HCT116 (cell line): ENCODE measurements at regions not wholly inside any gene's neighbourhood (a gene's known extent, or its start where the extent isn't known, plus 50 kb on each side); places are given as distances from the start of the nearest gene placed in this dataset.

Experiments
- ATAC-seq: fragments of 200-7000 bp; cut with Tn5 transposase; 2 replicates; pipeline ENCODE4 v1.9.1; 2020; ENCODE audit warnings: mild to moderate bottlenecking, moderate library complexity
- BruUV-seq: library from RNA; stranded (reverse); fragments of 400-500 nt; replicated peaks from 2 replicates; lab custom pipeline; 2021; lab: Mats Ljungman, UMichigan
- CTCF ChIA-PET: fragments of 300-600 bp; sonication (Branson Sonifier 250); formaldehyde crosslinking; loops from one replicate; lab custom pipeline; 2021; ENCODE audit warnings: antibody characterized with exemption; lab: Charles Lee
- POLR2A ChIA-PET: fragments of 300-600, 350-600 bp; sonication (Branson Sonifier 250); formaldehyde crosslinking; loops from one replicate; lab custom pipeline; 2021; ENCODE audit warnings: antibody characterized with exemption; lab: Charles Lee
- RAD21 ChIA-PET, 2 experiments: fragments of 300-600 bp; sonication (Branson Sonifier 250); formaldehyde crosslinking; loops; one replicate each; lab custom pipeline; 2023; ENCODE audit warnings: low total read pairs in 2 of 2; ENCODE audit not compliant: uncharacterized antibody in 2 of 2, unreplicated experiment in 2 of 2, low non-redundant PET in 1 of 2; lab: Charles Lee
- DNase-seq: peaks from one replicate; pipeline ENCODE4 v3.0.0-alpha.2; 2010; ENCODE audit warnings: low read depth, low spot score
- H2AFZ ChIP-seq: fragments of 200-600 bp; shearing (Covaris generic), sonication (generic); 2 replicates; pipeline ENCODE4 v1.6.1; 2017; ENCODE audit warnings: low read depth, mixed run types, mixed read lengths, antibody characterized with exemption, low read length; ENCODE audit not compliant: poor library complexity, severe bottlenecking
- H3K27ac ChIP-seq: 2 replicates; pipeline ENCODE4 v1.5.1; 2012; ENCODE audit warnings: low read depth, low read length
- H3K27me3 ChIP-seq: fragments of 200-600 bp; sonication (generic); 2 replicates; pipeline ENCODE4 v1.6.1; 2016; ENCODE audit warnings: mixed run types, low read length, mixed read lengths; ENCODE audit not compliant: insufficient read depth
- H3K36me3 ChIP-seq, 2 experiments: fragments of 200-500 bp in 1 of 2; fragments of 200-600 bp in 1 of 2; sonication (Bioruptor generic) in 1 of 2; sonication (generic) in 1 of 2; 2 replicates each; pipeline versions ENCODE4 v1.5.1 to v1.6.1; 2014 to 2016; ENCODE audit warnings: low read length in 2 of 2, inconsistent platforms in 1 of 2, mixed read lengths in 1 of 2, mixed run types in 1 of 2; ENCODE audit not compliant: insufficient read depth in 2 of 2, control insufficient read depth in 1 of 2
- H3K4me1 ChIP-seq, 2 experiments: fragments of 200-600 bp in 1 of 2; sonication (generic) in 1 of 2; 2 replicates each; pipeline versions ENCODE4 v1.5.1 to v1.6.1; 2012 to 2017; ENCODE audit warnings: low read length in 2 of 2, inconsistent platforms in 1 of 2, mild to moderate bottlenecking in 1 of 2, mixed read lengths in 1 of 2, mixed run types in 1 of 2, moderate library complexity in 1 of 2; ENCODE audit not compliant: insufficient read depth in 2 of 2, control insufficient read depth in 1 of 2
- H3K4me2 ChIP-seq: fragments of 200-600 bp; sonication (generic); 2 replicates; pipeline ENCODE4 v1.6.1; 2017; ENCODE audit warnings: mixed run types, low read length, mixed read lengths
- H3K4me3 ChIP-seq, 2 experiments: fragments of 200-600 bp in 1 of 2; sonication (generic) in 1 of 2; replicated peaks in 1 of 2; 2 replicates each; pipeline ENCODE4 v1.5.1; 2011 to 2016; ENCODE audit warnings: low read length in 2 of 2, control low read depth in 1 of 2, low read depth in 1 of 2, mild to moderate bottlenecking in 1 of 2, mixed read lengths in 1 of 2, mixed run types in 1 of 2
- H3K79me2 ChIP-seq: fragments of 200-600 bp; sonication (generic); 2 replicates; pipeline ENCODE4 v1.6.1; 2017; ENCODE audit warnings: mild to moderate bottlenecking, mixed run types, low read length, moderate library complexity, mixed read lengths; ENCODE audit not compliant: insufficient read depth
- H3K9ac ChIP-seq: fragments of 200-600 bp; sonication (generic); 2 replicates; pipeline ENCODE4 v1.6.1; 2016; ENCODE audit warnings: low read length, mixed read lengths
- H3K9me2 ChIP-seq: fragments of 200-600 bp; sonication (generic), shearing (Covaris generic); 2 replicates; pipeline ENCODE4 v1.6.1; 2017; ENCODE audit warnings: mixed run types, mild to moderate bottlenecking, moderate library complexity; ENCODE audit not compliant: insufficient read depth
- H3K9me3 ChIP-seq, 2 experiments: fragments of 200-500 bp in 1 of 2; fragments of 200-600 bp in 1 of 2; sonication (Bioruptor generic) in 1 of 2; sonication (generic) in 1 of 2; 2 replicates each; pipeline ENCODE4 v1.6.1; 2014 to 2017; ENCODE audit warnings: low read length in 2 of 2, mixed read lengths in 2 of 2, inconsistent platforms in 1 of 2, low read depth in 1 of 2, mild to moderate bottlenecking in 1 of 2, mixed run types in 1 of 2, moderate library complexity in 1 of 2; ENCODE audit not compliant: control insufficient read depth in 1 of 2, insufficient read depth in 1 of 2
- H4K20me1 ChIP-seq: fragments of 200-600 bp; sonication (generic), shearing (Covaris generic); 2 replicates; pipeline ENCODE4 v1.6.1; 2017; ENCODE audit warnings: mixed run types, mild to moderate bottlenecking, moderate library complexity; ENCODE audit not compliant: insufficient read depth
- ATF3 ChIP-seq: IDR thresholded peaks from 2 replicates; pipeline ENCODE4 v1.6.1; 2012
- CBX3 ChIP-seq: IDR thresholded peaks from 2 replicates; pipeline ENCODE4 v1.6.1; 2012; ENCODE audit warnings: low read depth
- EGR1 ChIP-seq: IDR thresholded peaks from 2 replicates; pipeline ENCODE4 v1.6.1; 2012; ENCODE audit warnings: low read depth
- ELF1 ChIP-seq: IDR thresholded peaks from 2 replicates; pipeline ENCODE4 v1.6.1; 2012; ENCODE audit warnings: low read depth, borderline replicate concordance
- EZH2 ChIP-seq: fragments of 200-600 bp; sonication (generic); IDR thresholded peaks from 2 replicates; pipeline ENCODE4 v1.6.1; 2017; ENCODE audit warnings: antibody characterized with exemption, mixed run types
- EZH2phosphoT487 ChIP-seq: fragments of 200-600 bp; IDR thresholded peaks from 2 replicates; pipeline ENCODE4 v1.6.1; 2018; ENCODE audit warnings: antibody characterized with exemption, borderline replicate concordance
- FOSL1 ChIP-seq: IDR thresholded peaks from 2 replicates; pipeline ENCODE4 v1.6.1; 2012; ENCODE audit warnings: low read depth
- JUND ChIP-seq: IDR thresholded peaks from 2 replicates; pipeline ENCODE4 v1.6.1; 2012
- MAX ChIP-seq: IDR thresholded peaks from 2 replicates; pipeline ENCODE4 v1.6.1; 2012
- POLR2AphosphoS5 ChIP-seq: IDR thresholded peaks from 2 replicates; pipeline ENCODE4 v1.6.1; 2011; ENCODE audit warnings: mild to moderate bottlenecking, low read depth, low read length, moderate library complexity
- RAD21 ChIP-seq: IDR thresholded peaks from 2 replicates; pipeline ENCODE4 v1.6.1; 2012; ENCODE audit warnings: low read depth, mild to moderate bottlenecking
- SIN3A ChIP-seq: IDR thresholded peaks from 2 replicates; pipeline ENCODE4 v1.6.1; 2012; ENCODE audit warnings: low read depth
- SP1 ChIP-seq: IDR thresholded peaks from 2 replicates; pipeline ENCODE4 v1.6.1; 2012; ENCODE audit warnings: low read depth
- SRF ChIP-seq: IDR thresholded peaks from 2 replicates; pipeline ENCODE4 v1.6.1; 2012; ENCODE audit warnings: low read depth
- TCF7L2 ChIP-seq: IDR thresholded peaks from 2 replicates; pipeline ENCODE4 v1.7.0; 2011; ENCODE audit warnings: borderline replicate concordance, inconsistent platforms; ENCODE audit not compliant: insufficient read depth, insufficient read length; ENCODE audit errors: extremely low read depth
- YY1 ChIP-seq: IDR thresholded peaks from 2 replicates; pipeline ENCODE4 v1.6.1; 2011; ENCODE audit warnings: low read length, low read depth, moderate library complexity, mild to moderate bottlenecking; ENCODE audit not compliant: insufficient replicate concordance; ENCODE audit errors: extremely low read depth
- ZFX ChIP-seq: fragments of 450-650 bp; IDR thresholded peaks from 2 replicates; pipeline ENCODE4 v1.6.1; 2017
- ZNF274 ChIP-seq: fragments of 200-500 bp; sonication (Bioruptor generic); IDR thresholded peaks from 2 replicates; pipeline ENCODE4 v1.6.1; 2014; ENCODE audit warnings: mild to moderate bottlenecking, low read depth, low read length, inconsistent platforms
- intact Hi-C: fragments of 100-400 bp; cut with micrococcal nuclease; formaldehyde crosslinking; loops from 2 replicates; pipeline ENCODE4 v1.10.0; 2022
- TF ChIP-seq, protein P1 (sequence below): IDR thresholded peaks from 2 replicates; pipeline ENCODE4 v1.6.1; 2011; ENCODE audit warnings: mild to moderate bottlenecking, low read length, moderate library complexity; ENCODE audit not compliant: insufficient replicate concordance; ENCODE audit errors: extremely low read depth
- TF ChIP-seq, protein P2 (sequence below), 3 experiments: fragments of 200-600 bp in 1 of 3; sonication (generic) in 1 of 3; IDR thresholded peaks in 2 of 3; conservative IDR thresholded peaks in 1 of 3; 2 replicates each; pipeline ENCODE4 v1.5.1; 2012 to 2017; ENCODE audit warnings: low read depth in 2 of 3, low read length in 2 of 3, antibody characterized with exemption in 1 of 3, borderline replicate concordance in 1 of 3, control low read depth in 1 of 3, mild to moderate bottlenecking in 1 of 3, mixed read lengths in 1 of 3, mixed run types in 1 of 3, moderate library complexity in 1 of 3; ENCODE audit not compliant: insufficient read depth in 1 of 3

DNA sequence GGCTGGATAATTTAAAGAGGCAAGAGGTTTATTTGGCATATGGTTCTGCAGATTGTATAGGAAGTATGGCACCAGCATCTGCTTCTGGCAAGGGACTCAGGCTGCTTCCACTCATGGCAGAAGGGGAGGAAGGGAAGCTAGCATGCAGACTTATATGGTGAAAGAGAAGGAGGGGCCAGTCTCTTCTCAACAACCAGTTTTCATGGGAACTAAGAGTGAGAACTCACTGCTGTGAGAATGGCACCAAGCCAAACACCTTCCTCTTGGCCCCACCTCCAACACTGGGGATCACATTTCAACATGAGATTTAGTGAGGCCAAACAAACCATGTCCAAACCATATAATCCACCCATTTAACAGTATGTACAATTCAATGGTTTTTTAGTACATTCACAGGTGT, 113.3 kb upstream of the SHB start (continued):
- TF ChIP-seq POLR2AphosphoS5, result no peak
- TF ChIP-seq YY1, result no peak
- TF ChIP-seq, protein P1, sequence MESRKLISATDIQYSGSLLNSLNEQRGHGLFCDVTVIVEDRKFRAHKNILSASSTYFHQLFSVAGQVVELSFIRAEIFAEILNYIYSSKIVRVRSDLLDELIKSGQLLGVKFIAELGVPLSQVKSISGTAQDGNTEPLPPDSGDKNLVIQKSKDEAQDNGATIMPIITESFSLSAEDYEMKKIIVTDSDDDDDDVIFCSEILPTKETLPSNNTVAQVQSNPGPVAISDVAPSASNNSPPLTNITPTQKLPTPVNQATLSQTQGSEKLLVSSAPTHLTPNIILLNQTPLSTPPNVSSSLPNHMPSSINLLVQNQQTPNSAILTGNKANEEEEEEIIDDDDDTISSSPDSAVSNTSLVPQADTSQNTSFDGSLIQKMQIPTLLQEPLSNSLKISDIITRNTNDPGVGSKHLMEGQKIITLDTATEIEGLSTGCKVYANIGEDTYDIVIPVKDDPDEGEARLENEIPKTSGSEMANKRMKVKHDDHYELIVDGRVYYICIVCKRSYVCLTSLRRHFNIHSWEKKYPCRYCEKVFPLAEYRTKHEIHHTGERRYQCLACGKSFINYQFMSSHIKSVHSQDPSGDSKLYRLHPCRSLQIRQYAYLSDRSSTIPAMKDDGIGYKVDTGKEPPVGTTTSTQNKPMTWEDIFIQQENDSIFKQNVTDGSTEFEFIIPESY, result no peak
- no peak for TF ChIP-seq ATF3
- no peak for TF ChIP-seq EZH2

- ATAC-seq, result no peak
- intact Hi-C loops, result no loop called here
- Histone ChIP-seq H3K36me3 (no peaks in the 10 kb centered on the region), H3K9ac (no peak overlapping the region), H3K9me2 (no peaks in the 10 kb centered on the region), H3K9me3 (no peaks in the 10 kb centered on the region), H3K79me2 (no peaks in the 10 kb centered on the region), H3K27me3 (no peaks in the 10 kb centered on the region), H3K4me2 (no peak overlapping the region), H3K4me1 (peaks cover 3 to 57% of the 10 kb centered on the region in 2 experiments; a peak in 3 of 4 replicates), H3K27ac (no peak overlapping the region), H2AFZ (no peak overlapping the region), H4K20me1 (no peaks in the 10 kb centered on the region), H3K4me3 (no peak overlapping the region)
- BruUV-seq, result no TSS peak
- DNase-seq, result no peak
- ChIA-PET CTCF (no interaction called here), RAD21 (no interaction called here), POLR2A (no interaction called here)
- TF ChIP-seq, protein P2, sequence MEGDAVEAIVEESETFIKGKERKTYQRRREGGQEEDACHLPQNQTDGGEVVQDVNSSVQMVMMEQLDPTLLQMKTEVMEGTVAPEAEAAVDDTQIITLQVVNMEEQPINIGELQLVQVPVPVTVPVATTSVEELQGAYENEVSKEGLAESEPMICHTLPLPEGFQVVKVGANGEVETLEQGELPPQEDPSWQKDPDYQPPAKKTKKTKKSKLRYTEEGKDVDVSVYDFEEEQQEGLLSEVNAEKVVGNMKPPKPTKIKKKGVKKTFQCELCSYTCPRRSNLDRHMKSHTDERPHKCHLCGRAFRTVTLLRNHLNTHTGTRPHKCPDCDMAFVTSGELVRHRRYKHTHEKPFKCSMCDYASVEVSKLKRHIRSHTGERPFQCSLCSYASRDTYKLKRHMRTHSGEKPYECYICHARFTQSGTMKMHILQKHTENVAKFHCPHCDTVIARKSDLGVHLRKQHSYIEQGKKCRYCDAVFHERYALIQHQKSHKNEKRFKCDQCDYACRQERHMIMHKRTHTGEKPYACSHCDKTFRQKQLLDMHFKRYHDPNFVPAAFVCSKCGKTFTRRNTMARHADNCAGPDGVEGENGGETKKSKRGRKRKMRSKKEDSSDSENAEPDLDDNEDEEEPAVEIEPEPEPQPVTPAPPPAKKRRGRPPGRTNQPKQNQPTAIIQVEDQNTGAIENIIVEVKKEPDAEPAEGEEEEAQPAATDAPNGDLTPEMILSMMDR (IDR thresholded peaks at IDR 0.05 in 2 of 3, conservative IDR thresholded peaks at IDR 0.05 in 1 of 3; ENCODE audit: borderline replicate concordance in 1 of 3, insufficient read depth in 1 of 3, low read depth in 2 of 3, low read length in 2 of 3), result no peak
- TF ChIP-seq ZNF274, result no peak
- TF ChIP-seq ELF1, result no peak
- TF ChIP-seq FOSL1, result no peak
- no peak for TF ChIP-seq ATF3
- TF ChIP-seq SRF, result no peak
- no peak for TF ChIP-seq SIN3A
- no peak for TF ChIP-seq MAX
- no peak for TF ChIP-seq EGR1
- TF ChIP-seq YY1, result no peak
- TF ChIP-seq CBX3, result no peak
- TF ChIP-seq JUND, result no peak
- TF ChIP-seq ZFX, result no peak
- TF ChIP-seq RAD21, result no peak
- TF ChIP-seq SP1, result no peak
- no peak for TF ChIP-seq TCF7L2
- no peak for TF ChIP-seq EZH2phosphoT487
Measured at GRCh38 chr9:38181866-38182265, 112.8 kb upstream of the SHB start.
